WTC11 (cell line): ENCODE measurements at regions not wholly inside any gene's neighbourhood (a gene's known extent, or its start where the extent isn't known, plus 50 kb on each side); places are given as distances from the start of the nearest gene placed in this dataset.

Experiments
- ATAC-seq: fragments of 200-7000 bp; cut with Tn5 transposase; 2 replicates; pipeline ENCODE4 v1.10.0; 2021; ENCODE audit warnings: mild to moderate bottlenecking, moderate library complexity
- CTCF ChIA-PET: fragments of 300-600 bp; sonication (Branson Sonifier 250); formaldehyde crosslinking; loops from one replicate; lab custom pipeline; 2021; ENCODE audit warnings: antibody characterized with exemption; lab: Charles Lee
- POLR2A ChIA-PET: fragments of 350-600 bp; sonication (Branson Sonifier 250); formaldehyde crosslinking; loops from one replicate; lab custom pipeline; 2021; ENCODE audit warnings: antibody characterized with exemption; lab: Charles Lee
- DNase-seq: peaks from one replicate; pipeline ENCODE4 v3.0.0; 2021; ENCODE audit warnings: low spot score
- H3K27ac Mint-ChIP-seq: 2 replicates; pipeline ENCODE4 v1.8.0; 2021; ENCODE audit warnings: mixed read lengths
- H3K27me3 Mint-ChIP-seq: 2 replicates; pipeline ENCODE4 v1.8.0; 2021; ENCODE audit warnings: low read depth, mild to moderate bottlenecking, moderate library complexity, mixed read lengths
- H3K36me3 Mint-ChIP-seq: 2 replicates; pipeline ENCODE4 v1.8.0; 2021; ENCODE audit warnings: mixed read lengths
- H3K4me1 Mint-ChIP-seq: 2 replicates; pipeline ENCODE4 v1.8.0; 2022; ENCODE audit warnings: mixed read lengths
- H3K4me3 Mint-ChIP-seq: 2 replicates; pipeline ENCODE4 v1.8.0; 2021; ENCODE audit warnings: mild to moderate bottlenecking, moderate library complexity, mixed read lengths
- H3K9me3 Mint-ChIP-seq: 2 replicates; pipeline ENCODE4 v1.8.0; 2021; ENCODE audit warnings: mixed read lengths
- ATF6 ChIP-seq: sonication (generic); formaldehyde crosslinking; IDR thresholded peaks from 2 replicates; pipeline ENCODE4 v1.8.1; 2023; ENCODE audit warnings: mild to moderate bottlenecking, missing genetic modification reagents
- CREM ChIP-seq: sonication (generic); formaldehyde crosslinking; IDR thresholded peaks from 2 replicates; pipeline ENCODE4 v1.8.1; 2022; ENCODE audit warnings: mild to moderate bottlenecking, missing genetic modification reagents, moderate library complexity
- CTCF ChIP-seq: fragments of 200-600 bp; IDR thresholded peaks from 2 replicates; pipeline ENCODE4 v1.8.0; 2022; ENCODE audit warnings: antibody characterized with exemption
- EMX1 ChIP-seq: fragments of 250-450 bp; sonication (Bioruptor Pico); IDR thresholded peaks from 2 replicates; pipeline ENCODE4 v1.8.0; 2021; ENCODE audit warnings: mild to moderate bottlenecking
- FOXJ3 ChIP-seq: sonication (generic); formaldehyde crosslinking; IDR thresholded peaks from 2 replicates; pipeline ENCODE4 v1.9.0; 2021; ENCODE audit warnings: missing genetic modification reagents, mild to moderate bottlenecking, borderline replicate concordance
- FOXK1 ChIP-seq: sonication (generic); formaldehyde crosslinking; IDR thresholded peaks from 2 replicates; pipeline ENCODE4 v1.8.0; 2022; ENCODE audit warnings: mild to moderate bottlenecking, moderate library complexity, missing genetic modification reagents
- GABPB1 ChIP-seq: sonication (generic); formaldehyde crosslinking; IDR thresholded peaks from 2 replicates; pipeline ENCODE4 v1.8.1; 2023; ENCODE audit warnings: mild to moderate bottlenecking, missing genetic modification reagents
- JUN ChIP-seq: sonication (generic); formaldehyde crosslinking; IDR thresholded peaks from 2 replicates; pipeline ENCODE4 v1.8.0; 2023; ENCODE audit warnings: mild to moderate bottlenecking, missing genetic modification reagents
- SMAD3 ChIP-seq: sonication (generic); formaldehyde crosslinking; IDR thresholded peaks from 2 replicates; pipeline ENCODE4 v1.8.0; 2022; ENCODE audit warnings: missing genetic modification reagents, mild to moderate bottlenecking, borderline replicate concordance
- ZNF138 ChIP-seq: sonication (generic); formaldehyde crosslinking; conservative IDR thresholded peaks from 2 replicates; pipeline ENCODE4 v1.8.1; 2022; ENCODE audit warnings: mild to moderate bottlenecking, moderate library complexity, missing genetic modification reagents
- ZNF219 ChIP-seq: sonication (generic); formaldehyde crosslinking; IDR thresholded peaks from 2 replicates; pipeline ENCODE4 v1.8.0; 2023; ENCODE audit warnings: missing genetic modification reagents, mild to moderate bottlenecking, borderline replicate concordance
- ZNF396 ChIP-seq: fragments of 250-450 bp; sonication (Bioruptor Pico); IDR thresholded peaks from 2 replicates; pipeline ENCODE4 v1.8.0; 2021; ENCODE audit warnings: mild to moderate bottlenecking, moderate library complexity, borderline replicate concordance
- ZNF425 ChIP-seq: fragments of 250-450 bp; sonication (Bioruptor Pico); conservative IDR thresholded peaks from 2 replicates; pipeline ENCODE4 v1.9.0; 2021; ENCODE audit warnings: mild to moderate bottlenecking
- ZNF532 ChIP-seq: fragments of 250-450 bp; sonication (Bioruptor Pico); IDR thresholded peaks from 2 replicates; pipeline ENCODE4 v1.9.0; 2021; ENCODE audit warnings: mild to moderate bottlenecking, borderline replicate concordance
- TF ChIP-seq, protein P1 (sequence below): sonication (generic); formaldehyde crosslinking; IDR thresholded peaks from 2 replicates; pipeline ENCODE4 v1.8.0; 2023; ENCODE audit warnings: missing genetic modification reagents, mild to moderate bottlenecking, borderline replicate concordance

DNA sequence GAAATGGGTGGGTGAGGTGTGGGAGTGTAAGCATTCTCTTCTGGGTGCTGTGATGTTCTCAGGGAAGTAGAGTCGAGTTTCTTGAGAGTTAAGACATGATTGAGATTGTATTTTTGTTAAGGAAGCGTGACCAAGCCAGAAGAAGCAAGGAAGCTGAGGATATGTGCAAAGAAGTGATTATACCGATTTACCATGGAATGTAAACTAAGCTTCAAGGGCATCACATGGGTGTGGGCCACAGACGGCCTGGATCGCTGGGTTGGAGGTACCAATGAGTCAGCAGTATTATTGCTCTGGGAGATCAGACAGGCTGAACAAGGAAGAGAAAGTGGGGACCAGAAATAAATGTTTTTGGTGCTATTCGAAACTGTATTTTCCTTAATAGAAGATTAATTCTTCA, 184.1 kb upstream of the GMDS start:
- Mint-ChIP-seq H3K27ac (no peak overlapping the region), H3K36me3 (0 out of 2 replicates have a peak, but pooled peaks cover 3% of the 10 kb centered on the region), H3K4me3 (no peak overlapping the region), H3K27me3 (no peaks in the 10 kb centered on the region; the same call in 1 of the 2 replicates), H3K9me3 (peaks cover 12% of the 10 kb centered on the region), H3K4me1 (no peaks in the 10 kb centered on the region)
- CTCF ChIA-PET: no interaction called here
- ATAC-seq (no peak), DNase-seq (no peak)
- TF ChIP-seq ATF6: no peak
- TF ChIP-seq CTCF: no peak
- no peak for TF ChIP-seq JUN
- POLR2A ChIA-PET: no interaction called here

DNA sequence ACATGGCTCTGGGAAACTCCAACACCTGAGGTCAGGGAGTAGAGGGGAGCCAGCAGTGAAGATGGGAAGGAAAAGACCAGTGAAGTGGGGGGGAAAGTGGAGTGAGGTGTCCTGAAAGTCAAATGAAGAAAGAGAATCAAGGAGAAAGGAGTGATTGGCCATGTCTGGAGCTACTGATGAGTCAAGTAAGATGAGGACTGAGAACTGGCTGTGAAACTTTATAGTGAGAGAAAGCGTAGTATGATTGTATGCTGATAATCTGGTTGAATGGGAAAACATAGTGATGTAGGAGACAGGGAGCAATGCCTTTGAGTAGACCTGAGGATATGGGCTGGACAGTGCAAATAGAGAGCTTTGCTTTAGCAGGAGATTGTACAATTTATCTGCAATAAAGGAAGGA, 183.6 kb upstream of the GMDS start:
- Mint-ChIP-seq H3K4me1 (no peaks in the 10 kb centered on the region), H3K27me3 (no peaks in the 10 kb centered on the region; the same call in 1 of the 2 replicates)
- CTCF ChIA-PET: no interaction called here
- TF ChIP-seq CREM (CRISPR knock-in tag) (no peak), FOXK1 (no peak), ZNF396 (CRISPR knock-in tag) (no peak), ZNF138 (no peak), SMAD3 (CRISPR knock-in tag) (no peak), ZNF532 (CRISPR knock-in tag) (no peak), GABPB1 (no peak), FOXJ3 (CRISPR knock-in tag) (no peak), ZNF425 (CRISPR knock-in tag) (no peak), EMX1 (CRISPR knock-in tag) (no peak), ZNF219 (CRISPR knock-in tag) (no peak)
- TF ChIP-seq, protein P1, sequence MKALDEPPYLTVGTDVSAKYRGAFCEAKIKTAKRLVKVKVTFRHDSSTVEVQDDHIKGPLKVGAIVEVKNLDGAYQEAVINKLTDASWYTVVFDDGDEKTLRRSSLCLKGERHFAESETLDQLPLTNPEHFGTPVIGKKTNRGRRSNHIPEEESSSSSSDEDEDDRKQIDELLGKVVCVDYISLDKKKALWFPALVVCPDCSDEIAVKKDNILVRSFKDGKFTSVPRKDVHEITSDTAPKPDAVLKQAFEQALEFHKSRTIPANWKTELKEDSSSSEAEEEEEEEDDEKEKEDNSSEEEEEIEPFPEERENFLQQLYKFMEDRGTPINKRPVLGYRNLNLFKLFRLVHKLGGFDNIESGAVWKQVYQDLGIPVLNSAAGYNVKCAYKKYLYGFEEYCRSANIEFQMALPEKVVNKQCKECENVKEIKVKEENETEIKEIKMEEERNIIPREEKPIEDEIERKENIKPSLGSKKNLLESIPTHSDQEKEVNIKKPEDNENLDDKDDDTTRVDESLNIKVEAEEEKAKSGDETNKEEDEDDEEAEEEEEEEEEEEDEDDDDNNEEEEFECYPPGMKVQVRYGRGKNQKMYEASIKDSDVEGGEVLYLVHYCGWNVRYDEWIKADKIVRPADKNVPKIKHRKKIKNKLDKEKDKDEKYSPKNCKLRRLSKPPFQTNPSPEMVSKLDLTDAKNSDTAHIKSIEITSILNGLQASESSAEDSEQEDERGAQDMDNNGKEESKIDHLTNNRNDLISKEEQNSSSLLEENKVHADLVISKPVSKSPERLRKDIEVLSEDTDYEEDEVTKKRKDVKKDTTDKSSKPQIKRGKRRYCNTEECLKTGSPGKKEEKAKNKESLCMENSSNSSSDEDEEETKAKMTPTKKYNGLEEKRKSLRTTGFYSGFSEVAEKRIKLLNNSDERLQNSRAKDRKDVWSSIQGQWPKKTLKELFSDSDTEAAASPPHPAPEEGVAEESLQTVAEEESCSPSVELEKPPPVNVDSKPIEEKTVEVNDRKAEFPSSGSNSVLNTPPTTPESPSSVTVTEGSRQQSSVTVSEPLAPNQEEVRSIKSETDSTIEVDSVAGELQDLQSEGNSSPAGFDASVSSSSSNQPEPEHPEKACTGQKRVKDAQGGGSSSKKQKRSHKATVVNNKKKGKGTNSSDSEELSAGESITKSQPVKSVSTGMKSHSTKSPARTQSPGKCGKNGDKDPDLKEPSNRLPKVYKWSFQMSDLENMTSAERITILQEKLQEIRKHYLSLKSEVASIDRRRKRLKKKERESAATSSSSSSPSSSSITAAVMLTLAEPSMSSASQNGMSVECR (CRISPR knock-in tag): no peak
- TF ChIP-seq, all 79 proteins: peak for 0
- H3K9me3 Mint-ChIP-seq: peaks cover 13% of the 10 kb centered on the region
- 0 out of 2 replicates have a peak, but pooled peaks cover 4% of the 10 kb centered on the region for H3K36me3 Mint-ChIP-seq
- ATAC-seq (no peak), DNase-seq (no peak)
- POLR2A ChIA-PET: no interaction called here
- H3K4me3 Mint-ChIP-seq: no peak overlapping the region
- no peak overlapping the region for H3K27ac Mint-ChIP-seq
